ENCODE measurements at regions not wholly inside any gene's neighbourhood (a gene's known extent, or its start where the extent isn't known, plus 50 kb on each side); places are given as distances from the start of the nearest gene placed in this dataset.
"Not testable (repeated sequence)": the region's sequence is repeated elsewhere in the genome, so short reads cannot be mapped to it uniquely, and the experiment has no call there.

GRCh38 chr2:222760301-222760897 lies 88.9 kb downstream of the MOGAT1 start:
- DNase-seq: no peak

- DNase-seq: no peak
Measured at GRCh38 chr2:222761888-222762287, 90.4 kb downstream of the MOGAT1 start.

- no peak for DNase-seq
Measured at GRCh38 chr2:222762342-222762741, 90.9 kb downstream of the MOGAT1 start.

- DNase-seq: not testable (repeated sequence)
Measured at GRCh38 chr2:222765883-222766282, 94.4 kb downstream of the MOGAT1 start.

GRCh38 chr2:222768019-222768418 lies 92.8 kb upstream of the ACSL3 start:
- DNase-seq: not testable (repeated sequence)

GRCh38 chr2:222769446-222769845 lies 91.4 kb upstream of the ACSL3 start:
- DNase-seq: no peak

GRCh38 chr2:222769941-222770340 lies 90.9 kb upstream of the ACSL3 start:
- DNase-seq: no peak

- DNase-seq: no peak
Measured at GRCh38 chr2:222771832-222772231, 89.0 kb upstream of the ACSL3 start.

GRCh38 chr2:222774941-222775340 lies 85.9 kb upstream of the ACSL3 start:
- no peak for DNase-seq

- DNase-seq: no peak
Measured at GRCh38 chr2:222776792-222777191, 84.0 kb upstream of the ACSL3 start.

GRCh38 chr2:222778400-222778799 lies 82.4 kb upstream of the ACSL3 start:
- no peak for DNase-seq

GRCh38 chr2:222779145-222779832 lies 81.5 kb upstream of the ACSL3 start:
- DNase-seq: no peak

- DNase-seq: no peak
Measured at GRCh38 chr2:222780051-222780450, 80.8 kb upstream of the ACSL3 start.

- DNase-seq: no peak
Measured at GRCh38 chr2:222782201-222782730, 78.6 kb upstream of the ACSL3 start.

- no peak for DNase-seq
Measured at GRCh38 chr2:222783592-222783991, 77.2 kb upstream of the ACSL3 start.

GRCh38 chr2:222790932-222791331 lies 69.9 kb upstream of the ACSL3 start:
- DNase-seq: no peak

GRCh38 chr2:222792001-222792611 lies 68.7 kb upstream of the ACSL3 start:
- DNase-seq: peak in 1 of 2 donors; percentile 37

GRCh38 chr2:222794585-222795449 lies 66.0 kb upstream of the ACSL3 start:
- no peak for DNase-seq

- no peak for DNase-seq
Measured at GRCh38 chr2:222795450-222796357, 65.1 kb upstream of the ACSL3 start.

- DNase-seq: no peak
Measured at GRCh38 chr2:222796413-222797103, 64.3 kb upstream of the ACSL3 start.

GRCh38 chr2:222797261-222797660 lies 63.6 kb upstream of the ACSL3 start:
- peak in 1 of 2 donors; percentile 10 for DNase-seq

Measured in CD4-positive, alpha-beta T cell treated with Interleukin-4 for 1 hour (primary cell).